Thymus (tissue), 11 donors: ENCODE measurements at regions not wholly inside any gene's neighbourhood (a gene's known extent, or its start where the extent isn't known, plus 50 kb on each side); places are given as distances from the start of the nearest gene placed in this dataset.

Experiments
- DNase-seq, 9 donors: peaks; one replicate each; pipeline ENCODE4 v3.0.0-alpha.2; 2013; ENCODE audit warnings: low spot score in 9 of 9, low read depth in 6 of 9, missing footprints in 1 of 9
- H3K27ac ChIP-seq, 2 donors: one replicate each; pipeline ENCODE4 v1.5.1; 2013; ENCODE audit warnings: control low read depth in 1 of 2, low read depth in 1 of 2, low read length in 1 of 2, mild to moderate bottlenecking in 1 of 2, moderate library complexity in 1 of 2
- H3K27me3 ChIP-seq, 2 donors: one replicate each; pipeline ENCODE4 v1.5.1; 2013; ENCODE audit warnings: low read length in 1 of 2; ENCODE audit not compliant: control insufficient read depth in 2 of 2, insufficient read depth in 1 of 2
- H3K36me3 ChIP-seq, 2 donors: one replicate each; pipeline ENCODE4 v1.5.1; 2013; ENCODE audit warnings: low read length in 1 of 2, mild to moderate bottlenecking in 1 of 2, moderate library complexity in 1 of 2; ENCODE audit not compliant: control insufficient read depth in 2 of 2, insufficient read depth in 2 of 2
- H3K4me1 ChIP-seq, 2 donors: one replicate each; pipeline ENCODE4 v1.5.1; 2013; ENCODE audit warnings: low read length in 2 of 2; ENCODE audit not compliant: control insufficient read depth in 2 of 2, insufficient read depth in 2 of 2
- H3K4me3 ChIP-seq, 2 donors: one replicate each; pipeline ENCODE4 v1.5.1; 2013; ENCODE audit warnings: low read length in 2 of 2, control low read depth in 1 of 2, mild to moderate bottlenecking in 1 of 2
- H3K9me3 ChIP-seq, 2 donors: one replicate each; pipeline ENCODE4 v1.5.1; 2013; ENCODE audit warnings: low read length in 1 of 2, mild to moderate bottlenecking in 1 of 2; ENCODE audit not compliant: control insufficient read depth in 2 of 2, insufficient read depth in 1 of 2
- WGBS: extraction: QIAGEN DNeasy Blood & Tissue Kit; methylation state at CpG from one replicate; pipeline ENCODE4 v1.1.7; 2013; 5-methylcytosine and 5-hydroxymethylcytosine counted together
- donor health status: healthy.

DNA sequence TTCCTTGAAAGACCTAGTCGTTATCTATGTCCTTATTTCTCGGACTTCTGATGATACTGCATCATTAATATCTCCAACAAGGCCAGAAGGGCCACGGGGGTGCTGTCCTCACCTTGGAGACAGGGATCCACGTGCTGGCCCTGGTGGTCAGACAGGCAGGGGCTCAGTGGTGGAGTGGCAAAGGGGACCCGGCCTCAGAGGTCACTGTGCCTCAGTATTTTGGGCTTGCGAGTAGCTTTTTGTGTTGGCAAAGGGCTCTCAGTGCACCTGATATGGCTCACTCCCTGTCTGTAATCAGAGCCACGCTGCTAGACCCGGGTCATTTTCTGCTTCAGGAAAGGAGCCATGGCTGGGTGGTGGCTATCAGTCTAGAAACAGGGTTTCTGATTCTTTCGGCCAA, 135.1 kb downstream of the GADD45G start:
- Histone ChIP-seq H3K27me3 (peaks cover 0 to 23% of the 10 kb centered on the region in 2 donors), H3K27ac (no peak overlapping the region), H3K9me3 (peaks cover 0 to 12% of the 10 kb centered on the region in 2 donors), H3K36me3 (no peaks in the 10 kb centered on the region), H3K4me3 (no peak overlapping the region), H3K4me1 (peaks cover 18 to 40% of the 10 kb centered on the region in 2 donors)
- DNase-seq, result no peak
- WGBS, result 94% methylated on average over 9 of the region's 9 CpGs

DNA sequence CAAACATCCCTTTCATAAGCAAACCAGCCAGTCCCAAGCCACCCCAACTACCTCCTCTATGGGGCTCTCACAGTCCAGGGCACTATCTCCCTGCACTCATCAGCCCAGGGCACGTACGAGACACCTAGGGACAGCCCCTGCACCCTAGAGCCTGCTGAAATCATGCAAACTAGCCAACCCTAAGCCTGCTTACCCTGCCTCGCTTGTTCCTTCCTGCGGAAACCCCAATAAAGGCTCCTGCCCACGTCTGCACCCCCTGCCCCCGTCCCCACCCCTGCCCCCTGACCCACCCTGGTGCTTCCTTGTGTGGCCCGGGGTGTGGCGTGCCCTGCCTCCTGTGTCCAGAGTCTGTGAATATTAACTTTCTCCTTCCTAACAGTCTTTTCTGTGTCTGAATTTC, 135.9 kb downstream of the GADD45G start:
- Histone ChIP-seq H3K27me3 (peaks cover 3 to 26% of the 10 kb centered on the region in 2 donors), H3K9me3 (peaks cover 0 to 16% of the 10 kb centered on the region in 2 donors), H3K4me3 (no peak overlapping the region), H3K4me1 (peaks cover 18 to 43% of the 10 kb centered on the region in 2 donors), H3K36me3 (no peaks in the 10 kb centered on the region), H3K27ac (no peak overlapping the region)
- DNase-seq, result peak in 1 of 9 donors; percentile 29
- 65% methylated on average over 8 of the region's 8 CpGs for WGBS

DNA sequence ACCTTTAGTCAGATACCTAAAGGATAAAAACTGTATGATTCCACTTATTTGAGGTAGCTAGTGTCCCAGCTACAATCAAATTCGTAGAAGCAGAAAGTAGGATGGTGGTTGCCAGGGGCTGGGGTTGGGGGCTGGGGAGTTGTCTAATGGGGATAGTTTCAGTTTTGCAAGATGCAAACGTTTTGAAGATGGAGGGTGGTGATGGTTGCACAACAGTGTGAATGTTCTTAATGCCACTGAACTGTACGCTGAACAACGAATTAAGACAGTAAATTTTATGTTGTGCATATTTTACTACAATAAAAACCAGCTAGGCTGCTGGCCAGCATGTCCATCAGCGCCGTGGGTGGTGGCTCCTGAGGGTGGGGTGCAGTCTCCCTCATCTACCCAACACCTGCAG, 137.8 kb downstream of the GADD45G start:
- Histone ChIP-seq H3K27ac (peak overlapping the region in 1 of 2 donors; percentile 62), H3K36me3 (no peaks in the 10 kb centered on the region), H3K4me1 (peaks cover 18 to 43% of the 10 kb centered on the region in 2 donors), H3K9me3 (peaks cover 0 to 16% of the 10 kb centered on the region in 2 donors), H3K4me3 (no peak overlapping the region), H3K27me3 (peaks cover 3 to 36% of the 10 kb centered on the region in 2 donors)
- 62% methylated on average over 6 of the region's 6 CpGs for WGBS
- DNase-seq, result peak in 1 of 9 donors; percentile 23

- Histone ChIP-seq H3K4me3 (no peak overlapping the region), H3K27ac (peak overlapping the region in 1 of 2 donors; percentile 29), H3K27me3 (peaks cover 5 to 39% of the 10 kb centered on the region in 2 donors), H3K36me3 (no peaks in the 10 kb centered on the region), H3K9me3 (peaks cover 0 to 16% of the 10 kb centered on the region in 2 donors), H3K4me1 (peaks cover 18 to 45% of the 10 kb centered on the region in 2 donors)
- WGBS, result 5% methylated on average over 5 of the region's 5 CpGs
- DNase-seq, result peak in 4 of 9 donors; percentile 9 to 55 (median 35)
These were observed 138.4 kb downstream of the GADD45G start for GRCh38 chr9:89743216-89743572.

GRCh38 chr9:89743573-89744254, 138.9 kb downstream of the GADD45G start:
- H3K4me3 ChIP-seq, result no peak overlapping the region
- peaks cover 18 to 47% of the 10 kb centered on the region in 2 donors for H3K4me1 ChIP-seq
- peaks cover 5 to 35% of the 10 kb centered on the region in 2 donors for H3K27me3 ChIP-seq
- peaks cover 0 to 16% of the 10 kb centered on the region in 2 donors for H3K9me3 ChIP-seq
- H3K36me3 ChIP-seq, result no peaks in the 10 kb centered on the region
- peak in 7 of 9 donors; percentile 32 to 92 (median 70) for DNase-seq
- peak overlapping the region in 1 of 2 donors; percentile 72 for H3K27ac ChIP-seq
- 11% methylated on average over 8 of the region's 8 CpGs for WGBS

DNA sequence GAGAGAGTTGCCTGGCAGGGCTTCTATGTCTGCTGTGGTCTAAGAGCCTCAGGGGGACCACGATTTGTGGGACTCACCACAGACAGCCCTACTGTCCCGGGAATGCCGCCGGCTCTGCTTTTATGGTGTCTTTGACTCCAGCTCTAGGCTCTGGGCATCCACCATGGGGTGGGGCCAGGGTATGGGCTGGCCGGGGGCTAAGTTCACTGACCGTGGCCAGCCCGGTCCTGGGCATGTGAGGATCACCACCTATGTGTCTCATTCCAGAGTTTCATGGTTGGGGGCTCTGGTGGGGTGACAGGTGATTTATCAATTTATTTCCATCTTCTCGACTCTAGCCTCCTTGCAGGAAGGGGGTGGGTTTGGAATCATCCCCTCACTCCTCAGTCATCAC, 139.4 kb downstream of the GADD45G start:
- peaks cover 0 to 16% of the 10 kb centered on the region in 2 donors for H3K9me3 ChIP-seq
- H3K27ac ChIP-seq, result peak overlapping the region in 1 of 2 donors; percentile 72
- no peak for DNase-seq
- peaks cover 5 to 32% of the 10 kb centered on the region in 2 donors for H3K27me3 ChIP-seq
- peaks cover 18 to 51% of the 10 kb centered on the region in 2 donors for H3K4me1 ChIP-seq
- H3K36me3 ChIP-seq, result no peaks in the 10 kb centered on the region
- WGBS, result 81% methylated on average over 8 of the region's 8 CpGs
- no peak overlapping the region for H3K4me3 ChIP-seq

- H3K27ac ChIP-seq, result no peak overlapping the region
These were observed 139.9 kb downstream of the GADD45G start for GRCh38 chr9:89744730-89745129.

GRCh38 chr9:89745601-89746376, 141.0 kb downstream of the GADD45G start:
- peaks cover 18 to 49% of the 10 kb centered on the region in 2 donors for H3K4me1 ChIP-seq
- no peaks in the 10 kb centered on the region for H3K36me3 ChIP-seq
- H3K27ac ChIP-seq, result no peak overlapping the region
- H3K27me3 ChIP-seq, result peaks cover 5 to 29% of the 10 kb centered on the region in 2 donors
- WGBS, result 96% methylated on average over 9 of the region's 9 CpGs
- no peak overlapping the region for H3K4me3 ChIP-seq
- H3K9me3 ChIP-seq, result peaks cover 0 to 16% of the 10 kb centered on the region in 2 donors
- DNase-seq, result no peak

More at GRCh38 chr9:89744730-89745129, 139.9 kb downstream of the GADD45G start:
- H3K4me1 ChIP-seq, result peaks cover 18 to 53% of the 10 kb centered on the region in 2 donors
- H3K4me3 ChIP-seq, result no peak overlapping the region
- peaks cover 5 to 32% of the 10 kb centered on the region in 2 donors for H3K27me3 ChIP-seq
- peak in 1 of 9 donors; percentile 29 for DNase-seq
- H3K9me3 ChIP-seq, result peaks cover 0 to 16% of the 10 kb centered on the region in 2 donors
- H3K36me3 ChIP-seq, result no peaks in the 10 kb centered on the region
- 91% methylated on average over 3 of the region's 3 CpGs for WGBS
